Caco-2 (cell line): ENCODE measurements at regions not wholly inside any gene's neighbourhood (a gene's known extent, or its start where the extent isn't known, plus 50 kb on each side); places are given as distances from the start of the nearest gene placed in this dataset.

ENCODE experiments used
- BruUV-seq: library from RNA; stranded (reverse); fragments of 400-500 nt; replicated peaks from 2 replicates; lab custom pipeline; 2021; lab: Mats Ljungman, UMichigan
- CTCF ChIA-PET: fragments of 300-600 bp; sonication (Branson Sonifier 250); formaldehyde crosslinking; loops from one replicate; lab custom pipeline; 2022; ENCODE audit warnings: antibody characterized with exemption; lab: Charles Lee
- POLR2A ChIA-PET: fragments of 300-600 bp; sonication (Branson Sonifier 250); formaldehyde crosslinking; loops from one replicate; lab custom pipeline; 2022; ENCODE audit warnings: antibody characterized with exemption; lab: Charles Lee
- DNase-seq, 2 experiments: peaks; one replicate each; pipeline versions ENCODE4 v3.0.0 to v3.0.0-alpha.2; 2020 to 2022
- H3K27me3 ChIP-seq: replicated peaks from 2 replicates; pipeline ENCODE4 v1.6.0; 2011; ENCODE audit warnings: low read length; ENCODE audit not compliant: control insufficient read depth, insufficient read depth
- H3K36me3 ChIP-seq: 2 replicates; pipeline ENCODE4 v1.5.1; 2011; ENCODE audit warnings: low read length; ENCODE audit not compliant: control insufficient read depth, insufficient read depth
- H3K4me1 ChIP-seq: fragments of 250-450 bp; sonication (Bioruptor Pico); 2 replicates; pipeline ENCODE4 v1.5.1; 2020; ENCODE audit warnings: mild to moderate bottlenecking
- H3K4me3 ChIP-seq: 2 replicates; pipeline ENCODE4 v1.5.1; 2011; ENCODE audit warnings: low read depth, mild to moderate bottlenecking, control low read depth, low read length
- H3K9me3 ChIP-seq: fragments of 250-450 bp; sonication (Bioruptor Pico); 2 replicates; pipeline ENCODE4 v1.5.1; 2020; ENCODE audit warnings: mild to moderate bottlenecking, moderate library complexity
- H3K27ac Mint-ChIP-seq: one replicate; pipeline ENCODE4 v1.8.0; 2022; ENCODE audit warnings: mixed read lengths; ENCODE audit not compliant: unreplicated experiment
- H3K27me3 Mint-ChIP-seq: one replicate; pipeline ENCODE4 v1.8.0; 2022; ENCODE audit warnings: mixed read lengths; ENCODE audit not compliant: insufficient read depth, unreplicated experiment
- H3K36me3 Mint-ChIP-seq: one replicate; pipeline ENCODE4 v1.8.0; 2022; ENCODE audit warnings: mild to moderate bottlenecking, mixed read lengths; ENCODE audit not compliant: insufficient read depth, unreplicated experiment
- H3K4me1 Mint-ChIP-seq: one replicate; pipeline ENCODE4 v1.8.0; 2022; ENCODE audit warnings: low read depth, mixed read lengths; ENCODE audit not compliant: unreplicated experiment
- H3K4me3 Mint-ChIP-seq: one replicate; pipeline ENCODE4 v1.8.0; 2022; ENCODE audit warnings: mild to moderate bottlenecking, moderate library complexity, mixed read lengths; ENCODE audit not compliant: unreplicated experiment
- H3K9me3 Mint-ChIP-seq: one replicate; pipeline ENCODE4 v1.8.0; 2022; ENCODE audit warnings: mixed read lengths; ENCODE audit not compliant: unreplicated experiment
- CTCF ChIP-seq, 2 experiments: fragments of 200-600 bp in 1 of 2; IDR thresholded peaks; 1 replicate in 1 of 2; 2 replicates in 1 of 2; pipeline versions ENCODE4 v1.5.1 to v1.8.0; 2011 to 2022; ENCODE audit warnings: antibody characterized with exemption in 1 of 2, control low read depth in 1 of 2, inconsistent platforms in 1 of 2, low read depth in 1 of 2, low read length in 1 of 2, mild to moderate bottlenecking in 1 of 2, moderate library complexity in 1 of 2; ENCODE audit not compliant: insufficient read depth in 1 of 2, severe bottlenecking in 1 of 2, unreplicated experiment in 1 of 2
- intact Hi-C: fragments of 100-400 bp; cut with micrococcal nuclease; formaldehyde crosslinking; loops from one replicate; pipeline ENCODE4 v1.10.0; 2022; ENCODE audit not compliant: unreplicated experiment

- POLR2A ChIA-PET: interaction anchor here (0.7 kb wide), 1 partner anchor 50 kb away, joined by 3 read pairs; no protein-coding TSS in a partner anchor
- no peaks in the 10 kb centered on the region for H3K9me3 Mint-ChIP-seq
Observed at GRCh38 chr9:95735701-95736100, 139.8 kb upstream of the ERCC6L2 start.

GRCh38 chr9:95733741-95734666 lies 141.5 kb upstream of the ERCC6L2 start:
- no peak overlapping the region for H3K27ac Mint-ChIP-seq
- no peaks in the 10 kb centered on the region for H3K27me3 Mint-ChIP-seq
- POLR2A ChIA-PET: no interaction called here
- H3K9me3 ChIP-seq: no peaks in the 10 kb centered on the region
- CTCF ChIA-PET: no interaction called here
- intact Hi-C loops: loop anchor here (10.0 kb wide), 1 partner anchor 141 kb away; the partner anchor contains the start of gene ERCC6L2
- no peaks in the 10 kb centered on the region for H3K9me3 Mint-ChIP-seq
- no peak overlapping the region for H3K4me3 Mint-ChIP-seq
- no peak overlapping the region for H3K4me3 ChIP-seq
- peaks cover 11% of the 10 kb centered on the region for H3K4me1 ChIP-seq
- no peak for TF ChIP-seq CTCF (IDR thresholded peaks at IDR 0.05; ENCODE audit: insufficient read depth in 1 of 2, low read depth in 1 of 2, low read length in 1 of 2, severe bottlenecking in 1 of 2, unreplicated experiment in 1 of 2)
- DNase-seq: no peak
- H3K27me3 ChIP-seq: no peaks in the 10 kb centered on the region
- H3K36me3 ChIP-seq: no peaks in the 10 kb centered on the region
- no peaks in the 10 kb centered on the region for H3K4me1 Mint-ChIP-seq
- no peaks in the 10 kb centered on the region for H3K36me3 Mint-ChIP-seq
- no TSS peak for BruUV-seq

More at GRCh38 chr9:95735701-95736100, 139.8 kb upstream of the ERCC6L2 start:
- Histone ChIP-seq H3K27me3 (no peaks in the 10 kb centered on the region), H3K9me3 (no peaks in the 10 kb centered on the region), H3K4me3 (no peak overlapping the region), H3K4me1 (peaks cover 11% of the 10 kb centered on the region; the same call in 1 of the 2 replicates), H3K36me3 (no peaks in the 10 kb centered on the region)
- BruUV-seq: no TSS peak
- no peak for TF ChIP-seq CTCF (IDR thresholded peaks at IDR 0.05; ENCODE audit: insufficient read depth in 1 of 2, low read depth in 1 of 2, low read length in 1 of 2, severe bottlenecking in 1 of 2, unreplicated experiment in 1 of 2)
- H3K27ac Mint-ChIP-seq: no peak overlapping the region
- no peaks in the 10 kb centered on the region for H3K27me3 Mint-ChIP-seq
- no peaks in the 10 kb centered on the region for H3K36me3 Mint-ChIP-seq
- CTCF ChIA-PET: interaction anchor here (0.5 to 1.3 kb wide), 5 partner anchors 9 to 289 kb away, joined by 3 to 8 read pairs (median 3); partner anchors contain the start of gene ERCC6L2
- no peak for DNase-seq
- H3K4me1 Mint-ChIP-seq: peaks cover 2% of the 10 kb centered on the region
- no peak overlapping the region for H3K4me3 Mint-ChIP-seq
- intact Hi-C loops: loop anchor here (10.0 kb wide), 1 partner anchor 139 kb away; the partner anchor contains the start of gene ERCC6L2

- CTCF ChIA-PET: no interaction called here
- Mint-ChIP-seq H3K27me3 (no peaks in the 10 kb centered on the region), H3K4me1 (no peaks in the 10 kb centered on the region), H3K36me3 (no peaks in the 10 kb centered on the region), H3K9me3 (no peaks in the 10 kb centered on the region), H3K4me3 (no peak overlapping the region), H3K27ac (no peak overlapping the region)
- DNase-seq: no peak
- no peaks in the 10 kb centered on the region for H3K36me3 ChIP-seq
- intact Hi-C loops: loop anchor here (10.0 kb wide), 1 partner anchor 142 kb away; the partner anchor contains the start of gene ERCC6L2
- peaks cover 11% of the 10 kb centered on the region for H3K4me1 ChIP-seq
- H3K9me3 ChIP-seq: no peaks in the 10 kb centered on the region
- POLR2A ChIA-PET: no interaction called here
- no peaks in the 10 kb centered on the region for H3K27me3 ChIP-seq
- no peak overlapping the region for H3K4me3 ChIP-seq
- no peak for TF ChIP-seq CTCF (IDR thresholded peaks at IDR 0.05; ENCODE audit: insufficient read depth in 1 of 2, low read depth in 1 of 2, low read length in 1 of 2, severe bottlenecking in 1 of 2, unreplicated experiment in 1 of 2)
- BruUV-seq: no TSS peak
Observed at GRCh38 chr9:95732802-95733688, 142.4 kb upstream of the ERCC6L2 start.
